HCT116 (cell line): ENCODE measurements at regions not wholly inside any gene's neighbourhood (a gene's known extent, or its start where the extent isn't known, plus 50 kb on each side); places are given as distances from the start of the nearest gene placed in this dataset.

Source experiments
- ATAC-seq: fragments of 200-7000 bp; cut with Tn5 transposase; 2 replicates; pipeline ENCODE4 v1.9.1; 2020; ENCODE audit warnings: mild to moderate bottlenecking, moderate library complexity
- BruUV-seq: library from RNA; stranded (reverse); fragments of 400-500 nt; replicated peaks from 2 replicates; lab custom pipeline; 2021; lab: Mats Ljungman, UMichigan
- CTCF ChIA-PET: fragments of 300-600 bp; sonication (Branson Sonifier 250); formaldehyde crosslinking; loops from one replicate; lab custom pipeline; 2021; ENCODE audit warnings: antibody characterized with exemption; lab: Charles Lee
- POLR2A ChIA-PET: fragments of 300-600, 350-600 bp; sonication (Branson Sonifier 250); formaldehyde crosslinking; loops from one replicate; lab custom pipeline; 2021; ENCODE audit warnings: antibody characterized with exemption; lab: Charles Lee
- RAD21 ChIA-PET, 2 experiments: fragments of 300-600 bp; sonication (Branson Sonifier 250); formaldehyde crosslinking; loops; one replicate each; lab custom pipeline; 2023; ENCODE audit warnings: low total read pairs in 2 of 2; ENCODE audit not compliant: uncharacterized antibody in 2 of 2, unreplicated experiment in 2 of 2, low non-redundant PET in 1 of 2; lab: Charles Lee
- DNase-seq: peaks from one replicate; pipeline ENCODE4 v3.0.0-alpha.2; 2010; ENCODE audit warnings: low read depth, low spot score
- H2AFZ ChIP-seq: fragments of 200-600 bp; shearing (Covaris generic), sonication (generic); 2 replicates; pipeline ENCODE4 v1.6.1; 2017; ENCODE audit warnings: low read depth, mixed run types, mixed read lengths, antibody characterized with exemption, low read length; ENCODE audit not compliant: poor library complexity, severe bottlenecking
- H3K27ac ChIP-seq: 2 replicates; pipeline ENCODE4 v1.5.1; 2012; ENCODE audit warnings: low read depth, low read length
- H3K27me3 ChIP-seq: fragments of 200-600 bp; sonication (generic); 2 replicates; pipeline ENCODE4 v1.6.1; 2016; ENCODE audit warnings: mixed run types, low read length, mixed read lengths; ENCODE audit not compliant: insufficient read depth
- H3K36me3 ChIP-seq, 2 experiments: fragments of 200-500 bp in 1 of 2; fragments of 200-600 bp in 1 of 2; sonication (Bioruptor generic) in 1 of 2; sonication (generic) in 1 of 2; 2 replicates each; pipeline versions ENCODE4 v1.5.1 to v1.6.1; 2014 to 2016; ENCODE audit warnings: low read length in 2 of 2, inconsistent platforms in 1 of 2, mixed read lengths in 1 of 2, mixed run types in 1 of 2; ENCODE audit not compliant: insufficient read depth in 2 of 2, control insufficient read depth in 1 of 2
- H3K4me1 ChIP-seq, 2 experiments: fragments of 200-600 bp in 1 of 2; sonication (generic) in 1 of 2; 2 replicates each; pipeline versions ENCODE4 v1.5.1 to v1.6.1; 2012 to 2017; ENCODE audit warnings: low read length in 2 of 2, inconsistent platforms in 1 of 2, mild to moderate bottlenecking in 1 of 2, mixed read lengths in 1 of 2, mixed run types in 1 of 2, moderate library complexity in 1 of 2; ENCODE audit not compliant: insufficient read depth in 2 of 2, control insufficient read depth in 1 of 2
- H3K4me2 ChIP-seq: fragments of 200-600 bp; sonication (generic); 2 replicates; pipeline ENCODE4 v1.6.1; 2017; ENCODE audit warnings: mixed run types, low read length, mixed read lengths
- H3K4me3 ChIP-seq, 2 experiments: fragments of 200-600 bp in 1 of 2; sonication (generic) in 1 of 2; replicated peaks in 1 of 2; 2 replicates each; pipeline ENCODE4 v1.5.1; 2011 to 2016; ENCODE audit warnings: low read length in 2 of 2, control low read depth in 1 of 2, low read depth in 1 of 2, mild to moderate bottlenecking in 1 of 2, mixed read lengths in 1 of 2, mixed run types in 1 of 2
- H3K79me2 ChIP-seq: fragments of 200-600 bp; sonication (generic); 2 replicates; pipeline ENCODE4 v1.6.1; 2017; ENCODE audit warnings: mild to moderate bottlenecking, mixed run types, low read length, moderate library complexity, mixed read lengths; ENCODE audit not compliant: insufficient read depth
- H3K9ac ChIP-seq: fragments of 200-600 bp; sonication (generic); 2 replicates; pipeline ENCODE4 v1.6.1; 2016; ENCODE audit warnings: low read length, mixed read lengths
- H3K9me2 ChIP-seq: fragments of 200-600 bp; sonication (generic), shearing (Covaris generic); 2 replicates; pipeline ENCODE4 v1.6.1; 2017; ENCODE audit warnings: mixed run types, mild to moderate bottlenecking, moderate library complexity; ENCODE audit not compliant: insufficient read depth
- H3K9me3 ChIP-seq, 2 experiments: fragments of 200-500 bp in 1 of 2; fragments of 200-600 bp in 1 of 2; sonication (Bioruptor generic) in 1 of 2; sonication (generic) in 1 of 2; 2 replicates each; pipeline ENCODE4 v1.6.1; 2014 to 2017; ENCODE audit warnings: low read length in 2 of 2, mixed read lengths in 2 of 2, inconsistent platforms in 1 of 2, low read depth in 1 of 2, mild to moderate bottlenecking in 1 of 2, mixed run types in 1 of 2, moderate library complexity in 1 of 2; ENCODE audit not compliant: control insufficient read depth in 1 of 2, insufficient read depth in 1 of 2
- H4K20me1 ChIP-seq: fragments of 200-600 bp; sonication (generic), shearing (Covaris generic); 2 replicates; pipeline ENCODE4 v1.6.1; 2017; ENCODE audit warnings: mixed run types, mild to moderate bottlenecking, moderate library complexity; ENCODE audit not compliant: insufficient read depth
- CTCF ChIP-seq, 3 experiments: fragments of 200-600 bp in 1 of 3; sonication (generic) in 1 of 3; IDR thresholded peaks in 2 of 3; conservative IDR thresholded peaks in 1 of 3; 2 replicates each; pipeline ENCODE4 v1.5.1; 2012 to 2017; ENCODE audit warnings: low read depth in 2 of 3, low read length in 2 of 3, antibody characterized with exemption in 1 of 3, borderline replicate concordance in 1 of 3, control low read depth in 1 of 3, mild to moderate bottlenecking in 1 of 3, mixed read lengths in 1 of 3, mixed run types in 1 of 3, moderate library complexity in 1 of 3; ENCODE audit not compliant: insufficient read depth in 1 of 3
- EZH2 ChIP-seq: fragments of 200-600 bp; sonication (generic); IDR thresholded peaks from 2 replicates; pipeline ENCODE4 v1.6.1; 2017; ENCODE audit warnings: antibody characterized with exemption, mixed run types
- EZH2phosphoT487 ChIP-seq: fragments of 200-600 bp; IDR thresholded peaks from 2 replicates; pipeline ENCODE4 v1.6.1; 2018; ENCODE audit warnings: antibody characterized with exemption, borderline replicate concordance
- MAX ChIP-seq: IDR thresholded peaks from 2 replicates; pipeline ENCODE4 v1.6.1; 2012
- POLR2A ChIP-seq: IDR thresholded peaks from 2 replicates; pipeline ENCODE4 v1.7.0; 2011; ENCODE audit warnings: borderline replicate concordance; ENCODE audit not compliant: insufficient read depth, insufficient read length; ENCODE audit errors: extremely low read depth
- TCF7L2 ChIP-seq: IDR thresholded peaks from 2 replicates; pipeline ENCODE4 v1.7.0; 2011; ENCODE audit warnings: borderline replicate concordance, inconsistent platforms; ENCODE audit not compliant: insufficient read depth, insufficient read length; ENCODE audit errors: extremely low read depth
- YY1 ChIP-seq: IDR thresholded peaks from 2 replicates; pipeline ENCODE4 v1.6.1; 2011; ENCODE audit warnings: low read length, low read depth, moderate library complexity, mild to moderate bottlenecking; ENCODE audit not compliant: insufficient replicate concordance; ENCODE audit errors: extremely low read depth
- ZBTB33 ChIP-seq: IDR thresholded peaks from 2 replicates; pipeline ENCODE4 v1.6.1; 2011; ENCODE audit warnings: mild to moderate bottlenecking, low read length, moderate library complexity; ENCODE audit not compliant: insufficient replicate concordance; ENCODE audit errors: extremely low read depth
- intact Hi-C: fragments of 100-400 bp; cut with micrococcal nuclease; formaldehyde crosslinking; loops from 2 replicates; pipeline ENCODE4 v1.10.0; 2022
- TF ChIP-seq, protein P1 (sequence below): IDR thresholded peaks from 2 replicates; pipeline ENCODE4 v1.6.1; 2012

GRCh38 chr5:164392531-164392930 is 887.1 kb downstream of the MAT2B start:
- no peak for DNase-seq
- Histone ChIP-seq H3K36me3 (no peaks in the 10 kb centered on the region), H4K20me1 (no peaks in the 10 kb centered on the region), H3K27me3 (no peaks in the 10 kb centered on the region), H3K9me3 (peaks cover 3 to 12% of the 10 kb centered on the region in 2 experiments; a peak in 3 of 4 replicates), H3K4me3 (no peak overlapping the region), H3K4me2 (no peak overlapping the region), H3K79me2 (no peaks in the 10 kb centered on the region), H2AFZ (no peak overlapping the region), H3K4me1 (no peaks in the 10 kb centered on the region)
- ChIA-PET RAD21 (no interaction called here), CTCF (no interaction called here)
- BruUV-seq, result no TSS peak
- no peak for TF ChIP-seq YY1
- no peak for TF ChIP-seq MAX
- TF ChIP-seq ZBTB33, result no peak
- TF ChIP-seq, all 23 proteins: peak for 0
- intact Hi-C loops, result no loop called here
- Histone ChIP-seq H3K27ac (no peak overlapping the region), H3K9me2 (no peaks in the 10 kb centered on the region), H3K9ac (no peak overlapping the region)
- POLR2A ChIA-PET, result no interaction called here
- no peak for ATAC-seq

- no peak overlapping the region for H3K27ac ChIP-seq
- H3K27me3 ChIP-seq, result no peaks in the 10 kb centered on the region
- H3K9me2 ChIP-seq, result no peaks in the 10 kb centered on the region
- intact Hi-C loops, result no loop called here
- no peak overlapping the region for H3K4me3 ChIP-seq
- no peak for DNase-seq
- peaks cover 9 to 15% of the 10 kb centered on the region in 2 experiments; a peak in 2 of 4 replicates for H3K9me3 ChIP-seq
- H3K4me1 ChIP-seq, result no peaks in the 10 kb centered on the region
- H3K36me3 ChIP-seq, result no peaks in the 10 kb centered on the region
- H3K4me2 ChIP-seq, result no peak overlapping the region
- ATAC-seq, result no peak
- no peaks in the 10 kb centered on the region for H3K79me2 ChIP-seq
- H2AFZ ChIP-seq, result no peak overlapping the region
- ChIA-PET CTCF (no interaction called here), RAD21 (no interaction called here), POLR2A (no interaction called here)
- no peak overlapping the region for H3K9ac ChIP-seq
- TF ChIP-seq EZH2phosphoT487 (no peak), TCF7L2 (no peak), CTCF (IDR thresholded peaks at IDR 0.05 in 2 of 3, conservative IDR thresholded peaks at IDR 0.05 in 1 of 3; ENCODE audit: borderline replicate concordance in 1 of 3, insufficient read depth in 1 of 3, low read depth in 2 of 3, low read length in 2 of 3) (no peak), POLR2A (no peak), EZH2 (no peak)
- TF ChIP-seq, protein P1, sequence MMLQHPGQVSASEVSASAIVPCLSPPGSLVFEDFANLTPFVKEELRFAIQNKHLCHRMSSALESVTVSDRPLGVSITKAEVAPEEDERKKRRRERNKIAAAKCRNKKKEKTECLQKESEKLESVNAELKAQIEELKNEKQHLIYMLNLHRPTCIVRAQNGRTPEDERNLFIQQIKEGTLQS, result no peak
- no peaks in the 10 kb centered on the region for H4K20me1 ChIP-seq
- BruUV-seq, result no TSS peak
These were observed 889.3 kb downstream of the MAT2B start for GRCh38 chr5:164394686-164395194.
